ENCODE measurements at regions not wholly inside any gene's neighbourhood (a gene's known extent, or its start where the extent isn't known, plus 50 kb on each side); places are given as distances from the start of the nearest gene placed in this dataset.
A peak's percentile ranks its signal among the peaks of the same experiment; 100 is the strongest.

DNA sequence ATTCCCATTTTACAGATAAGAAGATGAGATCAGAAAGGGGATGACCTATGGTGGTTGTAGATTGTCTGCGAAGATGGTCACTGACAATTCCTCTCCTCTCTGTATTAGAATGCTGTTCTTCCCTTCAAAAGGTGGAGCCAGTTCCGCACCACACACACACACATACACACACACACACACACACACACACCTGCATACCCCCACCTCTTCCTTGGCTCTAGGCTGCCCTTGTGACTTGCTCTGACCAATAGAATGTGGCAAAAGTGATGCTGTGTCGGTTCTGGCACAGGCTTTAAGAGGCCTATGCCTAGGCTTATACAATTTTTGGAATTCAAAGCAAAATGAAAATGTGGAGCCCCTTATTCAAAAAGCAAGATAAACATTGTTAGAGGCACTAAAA, 88.0 kb downstream of the ZFP36L2 start:
- Histone ChIP-seq H3K27me3 (no peaks in the 10 kb centered on the region), H3K9me3 (no peaks in the 10 kb centered on the region), H3K36me3 (no peaks in the 10 kb centered on the region), H3K4me1 (no peaks in the 10 kb centered on the region), H3K4me3 (no peak overlapping the region), H3K27ac (no peak overlapping the region)
- no peak for DNase-seq (ENCODE audit: low spot score in 2 of 2)
- intact Hi-C loops (cut with DNase I), result no loop called here
- TF ChIP-seq, protein P1, sequence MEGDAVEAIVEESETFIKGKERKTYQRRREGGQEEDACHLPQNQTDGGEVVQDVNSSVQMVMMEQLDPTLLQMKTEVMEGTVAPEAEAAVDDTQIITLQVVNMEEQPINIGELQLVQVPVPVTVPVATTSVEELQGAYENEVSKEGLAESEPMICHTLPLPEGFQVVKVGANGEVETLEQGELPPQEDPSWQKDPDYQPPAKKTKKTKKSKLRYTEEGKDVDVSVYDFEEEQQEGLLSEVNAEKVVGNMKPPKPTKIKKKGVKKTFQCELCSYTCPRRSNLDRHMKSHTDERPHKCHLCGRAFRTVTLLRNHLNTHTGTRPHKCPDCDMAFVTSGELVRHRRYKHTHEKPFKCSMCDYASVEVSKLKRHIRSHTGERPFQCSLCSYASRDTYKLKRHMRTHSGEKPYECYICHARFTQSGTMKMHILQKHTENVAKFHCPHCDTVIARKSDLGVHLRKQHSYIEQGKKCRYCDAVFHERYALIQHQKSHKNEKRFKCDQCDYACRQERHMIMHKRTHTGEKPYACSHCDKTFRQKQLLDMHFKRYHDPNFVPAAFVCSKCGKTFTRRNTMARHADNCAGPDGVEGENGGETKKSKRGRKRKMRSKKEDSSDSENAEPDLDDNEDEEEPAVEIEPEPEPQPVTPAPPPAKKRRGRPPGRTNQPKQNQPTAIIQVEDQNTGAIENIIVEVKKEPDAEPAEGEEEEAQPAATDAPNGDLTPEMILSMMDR (IDR thresholded peaks at IDR 0.05), result no peak

DNA sequence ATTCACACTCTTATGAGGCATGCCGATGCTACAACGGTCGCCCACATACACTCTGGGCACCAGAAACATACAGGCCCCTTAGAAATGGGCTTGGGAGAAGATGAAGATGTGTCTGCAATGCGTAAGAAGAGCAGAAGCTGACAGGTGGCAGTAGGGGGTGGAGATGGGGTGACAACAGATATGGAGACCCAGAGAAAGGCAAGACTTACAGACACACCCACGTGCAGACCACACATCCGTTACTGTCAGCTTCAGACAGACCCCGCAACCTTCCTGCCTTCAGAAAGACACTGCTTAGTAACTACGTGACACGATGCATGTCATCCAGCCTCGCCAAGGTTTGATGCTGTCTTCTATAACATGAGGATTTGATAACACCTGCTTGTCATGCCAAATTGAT, 89.5 kb downstream of the ZFP36L2 start:
- no peak for DNase-seq (ENCODE audit: low spot score in 2 of 2)
- intact Hi-C loops (cut with DNase I), result no loop called here
- TF ChIP-seq, protein P1 (IDR thresholded peaks at IDR 0.05), result no peak
- H3K4me1 ChIP-seq, result no peaks in the 10 kb centered on the region
- no peaks in the 10 kb centered on the region for H3K36me3 ChIP-seq
- H3K4me3 ChIP-seq, result no peak overlapping the region
- H3K27me3 ChIP-seq, result no peaks in the 10 kb centered on the region
- no peak overlapping the region for H3K27ac ChIP-seq
- no peaks in the 10 kb centered on the region for H3K9me3 ChIP-seq

DNA sequence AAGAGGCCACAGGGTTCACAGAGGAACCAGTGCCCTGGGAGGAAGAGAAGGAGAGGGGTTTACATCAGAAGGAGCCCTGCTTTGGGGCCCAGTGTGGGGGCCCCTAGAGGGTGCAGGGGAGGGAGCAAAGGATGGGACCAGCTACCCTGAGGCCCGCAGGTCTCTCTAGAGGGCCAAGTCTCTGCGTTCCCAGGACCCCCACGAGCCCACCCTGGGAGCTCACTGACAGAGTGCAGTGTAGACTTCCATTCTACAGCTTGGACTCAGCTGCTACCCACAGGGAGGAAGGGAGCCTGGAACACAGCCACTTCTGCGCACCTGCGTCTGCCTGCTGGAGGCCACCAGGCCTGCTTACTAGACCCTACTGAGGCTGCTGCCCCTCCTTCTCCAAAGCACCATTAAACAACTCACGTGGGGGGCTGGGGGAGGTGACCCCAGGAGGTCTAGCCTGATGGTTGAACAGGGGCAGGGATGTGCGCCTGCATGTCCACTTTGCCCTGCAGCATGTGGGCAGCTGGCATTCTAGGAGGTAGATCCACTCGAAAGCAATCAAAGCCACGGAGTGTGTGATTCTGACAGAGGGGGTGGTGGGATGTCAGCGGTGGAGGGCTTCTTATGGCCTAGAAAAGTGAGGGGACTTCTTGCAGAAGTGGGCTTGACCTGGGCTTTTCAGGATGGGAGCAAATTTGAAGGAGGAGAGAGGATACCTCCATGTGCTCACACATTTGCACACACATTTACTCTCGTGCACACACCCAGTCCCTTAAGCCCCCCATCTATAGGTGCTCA, 90.2 kb downstream of the ZFP36L2 start:
- no peak overlapping the region for H3K4me3 ChIP-seq
- H3K36me3 ChIP-seq, result no peaks in the 10 kb centered on the region
- no peak for DNase-seq (ENCODE audit: low spot score in 2 of 2)
- H3K27me3 ChIP-seq, result no peaks in the 10 kb centered on the region
- H3K9me3 ChIP-seq, result no peaks in the 10 kb centered on the region
- no peaks in the 10 kb centered on the region for H3K4me1 ChIP-seq
- TF ChIP-seq, protein P1 (IDR thresholded peaks at IDR 0.05), result no peak
- intact Hi-C loops (cut with DNase I), result no loop called here
- H3K27ac ChIP-seq, result peak overlapping the region in 1 of 2 donors; percentile 40

DNA sequence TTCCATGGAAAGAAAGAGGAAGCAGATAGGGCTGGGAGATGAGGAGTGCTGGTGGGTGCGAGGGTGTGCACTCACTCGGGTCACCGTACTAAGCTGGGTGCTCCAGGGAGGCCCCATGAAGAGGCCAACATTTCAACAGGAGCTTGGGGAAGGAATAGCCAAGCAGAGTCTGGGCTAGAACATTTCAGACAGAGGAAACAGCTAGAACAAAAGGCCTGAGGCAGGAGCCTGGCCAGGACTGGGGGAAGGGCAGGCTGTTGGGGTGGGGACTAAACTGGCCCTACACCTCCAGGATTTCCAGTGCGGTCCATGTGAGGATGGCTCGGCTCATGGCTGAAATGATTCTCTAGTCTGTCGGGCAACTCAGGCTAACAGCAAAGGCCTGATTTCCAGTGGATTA, 90.8 kb downstream of the ZFP36L2 start:
- H3K9me3 ChIP-seq, result no peaks in the 10 kb centered on the region
- intact Hi-C loops (cut with DNase I), result no loop called here
- peak overlapping the region in 1 of 2 donors; percentile 40 for H3K27ac ChIP-seq
- H3K27me3 ChIP-seq, result no peaks in the 10 kb centered on the region
- no peak for DNase-seq (ENCODE audit: low spot score in 2 of 2)
- TF ChIP-seq, protein P1 (IDR thresholded peaks at IDR 0.05), result no peak
- H3K4me3 ChIP-seq, result no peak overlapping the region
- no peaks in the 10 kb centered on the region for H3K36me3 ChIP-seq
- H3K4me1 ChIP-seq, result peaks cover 1 to 3% of the 10 kb centered on the region in 2 donors

DNA sequence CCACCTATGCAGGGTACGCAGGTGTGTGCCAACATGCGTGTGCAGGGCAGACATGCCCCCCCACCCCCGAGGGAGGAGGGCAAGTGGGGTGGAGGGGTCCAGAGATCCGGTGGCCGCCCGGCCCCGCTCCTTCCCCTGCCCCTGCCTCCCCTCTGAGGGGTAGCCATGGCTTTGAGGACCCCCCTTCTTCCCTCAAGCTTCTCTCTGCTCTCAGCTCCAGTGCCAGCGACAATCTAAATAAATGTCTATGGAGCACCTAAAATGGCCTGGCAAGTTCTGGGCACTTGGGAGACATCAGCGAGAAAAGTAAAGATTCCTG, 91.9 kb downstream of the ZFP36L2 start:
- no peak for DNase-seq (ENCODE audit: low spot score in 2 of 2)
- H3K27ac ChIP-seq, result no peak overlapping the region
- no peaks in the 10 kb centered on the region for H3K36me3 ChIP-seq
- no peak overlapping the region for H3K4me3 ChIP-seq
- no peaks in the 10 kb centered on the region for H3K27me3 ChIP-seq
- H3K4me1 ChIP-seq, result peaks cover 11 to 12% of the 10 kb centered on the region in 2 donors
- intact Hi-C loops (cut with DNase I), result loop anchor here (5.0 kb wide), 1 partner anchor 107 kb away; no protein-coding TSS in a partner anchor
- TF ChIP-seq, protein P1 (IDR thresholded peaks at IDR 0.05), result no peak
- H3K9me3 ChIP-seq, result no peaks in the 10 kb centered on the region

Data from ascending aorta (tissue), 2 donors.